HFFc6 (cell line): ENCODE measurements at regions not wholly inside any gene's neighbourhood (a gene's known extent, or its start where the extent isn't known, plus 50 kb on each side); places are given as distances from the start of the nearest gene placed in this dataset.
"Not testable (repeated sequence)": the region's sequence is repeated elsewhere in the genome, so short reads cannot be mapped to it uniquely, and the experiment has no call there.

ENCODE experiments used
- DNase-seq: peaks from one replicate; pipeline ENCODE4 v3.0.0-alpha.2; 2018
- H3K27ac Mint-ChIP-seq: 2 replicates; pipeline ENCODE4 v1.8.0; 2020; ENCODE audit warnings: mild to moderate bottlenecking, mixed read lengths
- H3K27me3 Mint-ChIP-seq: 2 replicates; pipeline ENCODE4 v1.8.0; 2021; ENCODE audit warnings: mild to moderate bottlenecking, moderate library complexity, mixed read lengths; ENCODE audit not compliant: insufficient read depth
- H3K36me3 Mint-ChIP-seq: 2 replicates; pipeline ENCODE4 v1.8.0; 2021; ENCODE audit warnings: low read depth, mixed read lengths
- H3K4me1 Mint-ChIP-seq: 2 replicates; pipeline ENCODE4 v1.8.0; 2020; ENCODE audit warnings: low read depth, mixed read lengths
- H3K4me3 Mint-ChIP-seq: 2 replicates; pipeline ENCODE4 v1.8.0; 2020; ENCODE audit warnings: mild to moderate bottlenecking, moderate library complexity, mixed read lengths
- H3K9me3 Mint-ChIP-seq: 2 replicates; pipeline ENCODE4 v1.8.0; 2020; ENCODE audit warnings: mild to moderate bottlenecking, mixed read lengths
- CTCF ChIP-seq: fragments of 200-600 bp; sonication (generic); IDR thresholded peaks from 2 replicates; pipeline ENCODE4 v1.5.0; 2021; ENCODE audit warnings: antibody characterized with exemption, mild to moderate bottlenecking

GRCh38 chr10:16119445-16119844 lies 259.1 kb upstream of the MINDY3 start:
- no peak for DNase-seq
- H3K4me3 Mint-ChIP-seq, result no peak overlapping the region
- no peaks in the 10 kb centered on the region for H3K36me3 Mint-ChIP-seq
- peaks cover 41% of the 10 kb centered on the region for H3K9me3 Mint-ChIP-seq
- no peak overlapping the region for H3K27ac Mint-ChIP-seq
- H3K27me3 Mint-ChIP-seq, result peaks cover 3% of the 10 kb centered on the region; the same call in 1 of the 2 replicates
- TF ChIP-seq CTCF, result no peak
- no peaks in the 10 kb centered on the region for H3K4me1 Mint-ChIP-seq

GRCh38 chr10:16120563-16120962 lies 260.3 kb upstream of the MINDY3 start:
- no peaks in the 10 kb centered on the region for H3K4me1 Mint-ChIP-seq
- DNase-seq, result no peak
- no peak overlapping the region for H3K27ac Mint-ChIP-seq
- peaks cover 3% of the 10 kb centered on the region; the same call in 1 of the 2 replicates for H3K27me3 Mint-ChIP-seq
- no peaks in the 10 kb centered on the region for H3K36me3 Mint-ChIP-seq
- no peak for TF ChIP-seq CTCF
- H3K9me3 Mint-ChIP-seq, result peaks cover 37% of the 10 kb centered on the region
- H3K4me3 Mint-ChIP-seq, result no peak overlapping the region

- H3K27me3 Mint-ChIP-seq, result no peaks in the 10 kb centered on the region
- H3K4me1 Mint-ChIP-seq, result no peaks in the 10 kb centered on the region
- no peak for TF ChIP-seq CTCF
- peaks cover 45% of the 10 kb centered on the region for H3K9me3 Mint-ChIP-seq
- H3K27ac Mint-ChIP-seq, result no peak overlapping the region
- H3K36me3 Mint-ChIP-seq, result no peaks in the 10 kb centered on the region
- H3K4me3 Mint-ChIP-seq, result no peak overlapping the region
- no peak for DNase-seq
Observed at GRCh38 chr10:16141499-16141898, 281.2 kb upstream of the MINDY3 start.

GRCh38 chr10:16146993-16147392 lies 286.7 kb upstream of the MINDY3 start:
- Mint-ChIP-seq H3K27ac (no peak overlapping the region), H3K4me3 (no peak overlapping the region), H3K4me1 (no peaks in the 10 kb centered on the region), H3K27me3 (no peaks in the 10 kb centered on the region), H3K36me3 (no peaks in the 10 kb centered on the region), H3K9me3 (peaks cover 48% of the 10 kb centered on the region)
- DNase-seq, result no peak
- TF ChIP-seq CTCF, result no peak

- DNase-seq, result no peak
- no peak overlapping the region for H3K4me3 Mint-ChIP-seq
- H3K27me3 Mint-ChIP-seq, result no peaks in the 10 kb centered on the region
- H3K27ac Mint-ChIP-seq, result no peak overlapping the region
- no peaks in the 10 kb centered on the region for H3K36me3 Mint-ChIP-seq
- TF ChIP-seq CTCF, result no peak
- H3K9me3 Mint-ChIP-seq, result peaks cover 5% of the 10 kb centered on the region
- no peaks in the 10 kb centered on the region for H3K4me1 Mint-ChIP-seq
Observed at GRCh38 chr10:16155834-16156233, 281.0 kb upstream of the PTER start.

- H3K4me1 Mint-ChIP-seq, result no peaks in the 10 kb centered on the region
- peaks cover 5% of the 10 kb centered on the region for H3K9me3 Mint-ChIP-seq
- TF ChIP-seq CTCF, result no peak
- no peak overlapping the region for H3K27ac Mint-ChIP-seq
- no peaks in the 10 kb centered on the region for H3K27me3 Mint-ChIP-seq
- no peak for DNase-seq
- no peaks in the 10 kb centered on the region for H3K36me3 Mint-ChIP-seq
- no peak overlapping the region for H3K4me3 Mint-ChIP-seq
Observed at GRCh38 chr10:16156681-16157080, 280.1 kb upstream of the PTER start.

- H3K9me3 Mint-ChIP-seq, result peaks cover 39% of the 10 kb centered on the region
- H3K36me3 Mint-ChIP-seq, H3K4me3 Mint-ChIP-seq, DNase-seq, H3K27me3 Mint-ChIP-seq, H3K27ac Mint-ChIP-seq, H3K4me1 Mint-ChIP-seq: not testable (repeated sequence)
Observed at GRCh38 chr10:16165067-16165466, 271.7 kb upstream of the PTER start.
